SK-N-SH (cell line): ENCODE measurements at regions not wholly inside any gene's neighbourhood (a gene's known extent, or its start where the extent isn't known, plus 50 kb on each side); places are given as distances from the start of the nearest gene placed in this dataset.

Source experiments
- CTCF ChIA-PET: fragments of 300-600, 350-600 bp; formaldehyde crosslinking; extraction: SDS; loops from one replicate; lab custom pipeline; 2021; lab: Yijun Ruan, JAX
- POLR2A ChIA-PET: fragments of 350-600 bp; sonication (Branson Sonifier 250); formaldehyde crosslinking; extraction: SDS; loops from one replicate; lab custom pipeline; 2020; ENCODE audit warnings: antibody characterized with exemption, inconsistent platforms; lab: Yijun Ruan, JAX
- DNase-seq: peaks from one replicate; pipeline ENCODE4 v3.0.0; 2012
- H2AFZ ChIP-seq: fragments of 200-600 bp; sonication (generic); 2 replicates; pipeline ENCODE4 v1.8.1; 2016; ENCODE audit warnings: antibody characterized with exemption, mild to moderate bottlenecking, low read depth
- H3F3A ChIP-seq: fragments of 200-600 bp; sonication (generic); replicated peaks from 2 replicates; pipeline ENCODE3; 2016; ENCODE audit warnings: antibody characterized with exemption, mild to moderate bottlenecking; ENCODE audit not compliant: insufficient read depth
- H3K27ac ChIP-seq, 2 experiments: fragments of 200-500 bp in 1 of 2; fragments of 200-600 bp in 1 of 2; sonication (Bioruptor generic) in 1 of 2; sonication (generic), shearing (Covaris generic) in 1 of 2; 2 replicates each; pipeline versions ENCODE4 v1.5.1 to v1.6.1; 2014 to 2016; ENCODE audit warnings: low read depth in 2 of 2, inconsistent platforms in 1 of 2, low read length in 1 of 2, mild to moderate bottlenecking in 1 of 2, mixed read lengths in 1 of 2
- H3K27me3 ChIP-seq: fragments of 200-600 bp; sonication (generic), shearing (Covaris generic); 2 replicates; pipeline ENCODE4 v1.6.1; 2016; ENCODE audit warnings: mixed run types; ENCODE audit not compliant: insufficient read depth
- H3K36me3 ChIP-seq, 2 experiments: fragments of 200-500 bp in 1 of 2; fragments of 200-600 bp in 1 of 2; sonication (Bioruptor generic) in 1 of 2; sonication (generic) in 1 of 2; replicated peaks in 1 of 2; 2 replicates each; pipeline versions ENCODE3 to v1.5.1; 2014 to 2016; ENCODE audit warnings: low read length in 1 of 2, mild to moderate bottlenecking in 1 of 2; ENCODE audit not compliant: insufficient read depth in 2 of 2, control insufficient read depth in 1 of 2
- H3K4me1 ChIP-seq, 2 experiments: fragments of 200-500 bp in 1 of 2; fragments of 200-600 bp in 1 of 2; sonication (Bioruptor generic) in 1 of 2; sonication (generic), shearing (Covaris generic) in 1 of 2; 2 replicates each; pipeline versions ENCODE4 v1.5.1 to v1.6.1; 2014 to 2016; ENCODE audit warnings: low read depth in 1 of 2, low read length in 1 of 2, mixed run types in 1 of 2; ENCODE audit not compliant: insufficient read depth in 2 of 2, control insufficient read depth in 1 of 2
- H3K4me2 ChIP-seq: fragments of 200-600 bp; sonication (generic), shearing (Covaris generic); 2 replicates; pipeline ENCODE4 v1.6.1; 2017; ENCODE audit warnings: mixed run types
- H3K4me3 ChIP-seq, 2 experiments: fragments of 200-500 bp in 1 of 2; fragments of 200-600 bp in 1 of 2; sonication (Bioruptor generic) in 1 of 2; sonication (generic), shearing (Covaris generic) in 1 of 2; 2 replicates each; pipeline versions ENCODE4 v1.5.1 to v1.8.1; 2014 to 2016; ENCODE audit warnings: low read depth in 2 of 2, inconsistent platforms in 1 of 2, low read length in 1 of 2, mild to moderate bottlenecking in 1 of 2, mixed read lengths in 1 of 2, moderate library complexity in 1 of 2
- H3K79me2 ChIP-seq: fragments of 200-600 bp; sonication (generic); 2 replicates; pipeline ENCODE4 v1.8.1; 2017; ENCODE audit warnings: mild to moderate bottlenecking; ENCODE audit not compliant: insufficient read depth
- H3K9ac ChIP-seq: fragments of 200-600 bp; sonication (generic); 2 replicates; pipeline ENCODE4 v1.6.1; 2017; ENCODE audit warnings: mixed run types
- H3K9me2 ChIP-seq: fragments of 200-600 bp; sonication (generic); 2 replicates; pipeline ENCODE4 v1.6.1; 2017; ENCODE audit warnings: mixed run types
- H3K9me3 ChIP-seq: fragments of 200-600 bp; sonication (generic); 2 replicates; pipeline ENCODE4 v1.6.1; 2017; ENCODE audit warnings: mixed run types, mild to moderate bottlenecking, moderate library complexity
- H4K20me1 ChIP-seq: fragments of 200-600 bp; sonication (generic); 2 replicates; pipeline ENCODE4 v1.6.1; 2017; ENCODE audit warnings: mild to moderate bottlenecking, mixed run types; ENCODE audit not compliant: insufficient read depth
- MEF2A ChIP-seq: IDR thresholded peaks from 2 replicates; pipeline ENCODE4 v1.4.0; 2012; ENCODE audit warnings: low read depth, borderline replicate concordance
- MXI1 ChIP-seq: IDR thresholded peaks from 2 replicates; pipeline ENCODE4 v1.6.1; 2012; ENCODE audit warnings: mild to moderate bottlenecking, low read depth, low read length, improper control_type of control experiment
- POLR2AphosphoS5 ChIP-seq: IDR thresholded peaks from 2 replicates; pipeline ENCODE4 v1.6.1; 2012; ENCODE audit warnings: low read depth, low read length
- RCOR1 ChIP-seq: fragments of 150-350 bp; IDR thresholded peaks from 2 replicates; pipeline ENCODE4 v1.6.1; 2017; ENCODE audit warnings: antibody characterized with exemption, low read length
- RFX5 ChIP-seq: IDR thresholded peaks from 2 replicates; pipeline ENCODE4 v1.6.1; 2012; ENCODE audit warnings: mild to moderate bottlenecking, improper control_type of control experiment, low read length
- SIN3A ChIP-seq: IDR thresholded peaks from 2 replicates; pipeline ENCODE4 v1.6.1; 2012; ENCODE audit warnings: low read depth, mild to moderate bottlenecking, low read length, moderate library complexity, borderline replicate concordance
- SMC3 ChIP-seq: IDR thresholded peaks from 2 replicates; pipeline ENCODE4 v1.6.1; 2012; ENCODE audit warnings: low read depth, low read length, improper control_type of control experiment
- TEAD4 ChIP-seq: IDR thresholded peaks from 2 replicates; pipeline ENCODE4 v1.4.0; 2012; ENCODE audit warnings: mild to moderate bottlenecking, borderline replicate concordance; ENCODE audit not compliant: insufficient read depth
- WGBS: methylation state at CpG from one replicate; pipeline ENCODE4 v1.1.6; 2017; ENCODE audit warnings: low lambda C conversion rate; 5-methylcytosine and 5-hydroxymethylcytosine counted together
- TF ChIP-seq, protein P1 (sequence below): fragments of 150-350 bp; IDR thresholded peaks from 2 replicates; pipeline ENCODE4 v1.6.1; 2017; ENCODE audit warnings: antibody characterized with exemption, low read length, low read depth, borderline replicate concordance
- TF ChIP-seq, protein P2 (sequence below): IDR thresholded peaks from 2 replicates; pipeline ENCODE4 v1.6.1; 2012; ENCODE audit warnings: mild to moderate bottlenecking, low read depth, low read length, moderate library complexity
- TF ChIP-seq, protein P3 (sequence below): fragments of 200-600 bp; sonication (generic); IDR thresholded peaks from 2 replicates; pipeline ENCODE4 v1.6.1; 2017; ENCODE audit warnings: antibody characterized with exemption, mild to moderate bottlenecking, moderate library complexity
- TF ChIP-seq, protein P4 (sequence below): IDR thresholded peaks from 2 replicates; pipeline ENCODE4 v1.4.0; 2012; ENCODE audit warnings: low read depth, borderline replicate concordance

DNA sequence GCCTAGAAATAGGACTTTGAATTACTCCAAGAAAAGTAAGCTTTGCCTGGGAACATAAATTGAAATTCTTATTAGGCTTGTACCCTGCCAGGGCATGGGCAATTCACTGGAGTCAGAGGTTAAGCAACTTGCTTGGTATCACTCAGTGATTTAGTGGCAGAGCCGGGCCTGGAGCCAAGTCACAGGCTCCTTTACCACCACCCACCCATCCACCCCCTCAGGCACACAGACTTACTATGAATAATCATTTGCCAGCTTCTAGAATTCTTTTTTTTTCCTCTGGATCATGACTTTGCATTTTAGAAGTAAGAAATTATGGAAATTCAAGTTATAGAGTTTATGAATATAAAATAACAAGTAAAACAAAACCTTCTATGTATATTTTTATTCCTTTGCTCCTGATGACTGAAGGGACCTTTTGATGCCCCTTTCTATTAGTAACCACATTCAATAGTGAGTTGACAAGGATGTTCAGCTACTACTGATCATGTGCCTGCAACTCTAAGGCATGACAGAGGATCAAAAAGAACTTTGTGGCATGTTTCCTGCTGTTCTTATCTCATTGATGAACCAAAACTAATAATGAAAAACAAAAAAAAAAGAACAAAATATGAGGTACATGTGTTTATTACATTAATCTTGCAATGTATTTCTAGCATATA lies 614.7 kb downstream of the TLR4 start:
- no peak overlapping the region for H3K27ac ChIP-seq
- H4K20me1 ChIP-seq: no peaks in the 10 kb centered on the region
- H2AFZ ChIP-seq: no peak overlapping the region
- H3K79me2 ChIP-seq: no peaks in the 10 kb centered on the region
- H3F3A ChIP-seq: no peaks in the 10 kb centered on the region
- H3K4me1 ChIP-seq: no peaks in the 10 kb centered on the region
- ChIA-PET CTCF (interaction anchor here (0.9 kb wide), 1 partner anchor 27 kb away, joined by 3 read pairs; no protein-coding TSS in a partner anchor), POLR2A (no interaction called here)
- no peak overlapping the region for H3K4me2 ChIP-seq
- 9% methylated on average over 1 of the region's 1 CpG for WGBS
- H3K4me3 ChIP-seq: no peak overlapping the region
- no peaks in the 10 kb centered on the region for H3K9me2 ChIP-seq
- H3K36me3 ChIP-seq: no peaks in the 10 kb centered on the region
- H3K27me3 ChIP-seq: no peaks in the 10 kb centered on the region
- H3K9me3 ChIP-seq: no peaks in the 10 kb centered on the region
- no peak overlapping the region for H3K9ac ChIP-seq
- peak; percentile 1 for DNase-seq
- TF ChIP-seq TEAD4 (no peak), RFX5 (no peak), MEF2A (no peak), RCOR1 (no peak), MXI1 (no peak), POLR2AphosphoS5 (no peak), SIN3A (no peak), SMC3 (no peak)
- TF ChIP-seq, protein P1, sequence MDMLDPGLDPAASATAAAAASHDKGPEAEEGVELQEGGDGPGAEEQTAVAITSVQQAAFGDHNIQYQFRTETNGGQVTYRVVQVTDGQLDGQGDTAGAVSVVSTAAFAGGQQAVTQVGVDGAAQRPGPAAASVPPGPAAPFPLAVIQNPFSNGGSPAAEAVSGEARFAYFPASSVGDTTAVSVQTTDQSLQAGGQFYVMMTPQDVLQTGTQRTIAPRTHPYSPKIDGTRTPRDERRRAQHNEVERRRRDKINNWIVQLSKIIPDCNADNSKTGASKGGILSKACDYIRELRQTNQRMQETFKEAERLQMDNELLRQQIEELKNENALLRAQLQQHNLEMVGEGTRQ: no peak
- TF ChIP-seq, protein P2, sequence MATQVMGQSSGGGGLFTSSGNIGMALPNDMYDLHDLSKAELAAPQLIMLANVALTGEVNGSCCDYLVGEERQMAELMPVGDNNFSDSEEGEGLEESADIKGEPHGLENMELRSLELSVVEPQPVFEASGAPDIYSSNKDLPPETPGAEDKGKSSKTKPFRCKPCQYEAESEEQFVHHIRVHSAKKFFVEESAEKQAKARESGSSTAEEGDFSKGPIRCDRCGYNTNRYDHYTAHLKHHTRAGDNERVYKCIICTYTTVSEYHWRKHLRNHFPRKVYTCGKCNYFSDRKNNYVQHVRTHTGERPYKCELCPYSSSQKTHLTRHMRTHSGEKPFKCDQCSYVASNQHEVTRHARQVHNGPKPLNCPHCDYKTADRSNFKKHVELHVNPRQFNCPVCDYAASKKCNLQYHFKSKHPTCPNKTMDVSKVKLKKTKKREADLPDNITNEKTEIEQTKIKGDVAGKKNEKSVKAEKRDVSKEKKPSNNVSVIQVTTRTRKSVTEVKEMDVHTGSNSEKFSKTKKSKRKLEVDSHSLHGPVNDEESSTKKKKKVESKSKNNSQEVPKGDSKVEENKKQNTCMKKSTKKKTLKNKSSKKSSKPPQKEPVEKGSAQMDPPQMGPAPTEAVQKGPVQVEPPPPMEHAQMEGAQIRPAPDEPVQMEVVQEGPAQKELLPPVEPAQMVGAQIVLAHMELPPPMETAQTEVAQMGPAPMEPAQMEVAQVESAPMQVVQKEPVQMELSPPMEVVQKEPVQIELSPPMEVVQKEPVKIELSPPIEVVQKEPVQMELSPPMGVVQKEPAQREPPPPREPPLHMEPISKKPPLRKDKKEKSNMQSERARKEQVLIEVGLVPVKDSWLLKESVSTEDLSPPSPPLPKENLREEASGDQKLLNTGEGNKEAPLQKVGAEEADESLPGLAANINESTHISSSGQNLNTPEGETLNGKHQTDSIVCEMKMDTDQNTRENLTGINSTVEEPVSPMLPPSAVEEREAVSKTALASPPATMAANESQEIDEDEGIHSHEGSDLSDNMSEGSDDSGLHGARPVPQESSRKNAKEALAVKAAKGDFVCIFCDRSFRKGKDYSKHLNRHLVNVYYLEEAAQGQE: no peak
- TF ChIP-seq, protein P3, sequence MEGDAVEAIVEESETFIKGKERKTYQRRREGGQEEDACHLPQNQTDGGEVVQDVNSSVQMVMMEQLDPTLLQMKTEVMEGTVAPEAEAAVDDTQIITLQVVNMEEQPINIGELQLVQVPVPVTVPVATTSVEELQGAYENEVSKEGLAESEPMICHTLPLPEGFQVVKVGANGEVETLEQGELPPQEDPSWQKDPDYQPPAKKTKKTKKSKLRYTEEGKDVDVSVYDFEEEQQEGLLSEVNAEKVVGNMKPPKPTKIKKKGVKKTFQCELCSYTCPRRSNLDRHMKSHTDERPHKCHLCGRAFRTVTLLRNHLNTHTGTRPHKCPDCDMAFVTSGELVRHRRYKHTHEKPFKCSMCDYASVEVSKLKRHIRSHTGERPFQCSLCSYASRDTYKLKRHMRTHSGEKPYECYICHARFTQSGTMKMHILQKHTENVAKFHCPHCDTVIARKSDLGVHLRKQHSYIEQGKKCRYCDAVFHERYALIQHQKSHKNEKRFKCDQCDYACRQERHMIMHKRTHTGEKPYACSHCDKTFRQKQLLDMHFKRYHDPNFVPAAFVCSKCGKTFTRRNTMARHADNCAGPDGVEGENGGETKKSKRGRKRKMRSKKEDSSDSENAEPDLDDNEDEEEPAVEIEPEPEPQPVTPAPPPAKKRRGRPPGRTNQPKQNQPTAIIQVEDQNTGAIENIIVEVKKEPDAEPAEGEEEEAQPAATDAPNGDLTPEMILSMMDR: no peak
- TF ChIP-seq, protein P4, sequence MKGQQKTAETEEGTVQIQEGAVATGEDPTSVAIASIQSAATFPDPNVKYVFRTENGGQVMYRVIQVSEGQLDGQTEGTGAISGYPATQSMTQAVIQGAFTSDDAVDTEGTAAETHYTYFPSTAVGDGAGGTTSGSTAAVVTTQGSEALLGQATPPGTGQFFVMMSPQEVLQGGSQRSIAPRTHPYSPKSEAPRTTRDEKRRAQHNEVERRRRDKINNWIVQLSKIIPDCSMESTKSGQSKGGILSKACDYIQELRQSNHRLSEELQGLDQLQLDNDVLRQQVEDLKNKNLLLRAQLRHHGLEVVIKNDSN: no peak
